Amniotic epithelial cell (primary cell): ENCODE measurements at regions not wholly inside any gene's neighbourhood (a gene's known extent, or its start where the extent isn't known, plus 50 kb on each side); places are given as distances from the start of the nearest gene placed in this dataset.
"Not testable (repeated sequence)": the region's sequence is repeated elsewhere in the genome, so short reads cannot be mapped to it uniquely, and the experiment has no call there.

Experiments
- DNase-seq: peaks from one replicate; pipeline ENCODE4 v3.0.0-alpha.2; 2010; ENCODE audit warnings: low read depth

- DNase-seq: no peak
Observed at GRCh38 chrX:117680286-117680685, 436.3 kb downstream of the KLHL13 start.

GRCh38 chrX:117653396-117653795 is 463.2 kb downstream of the KLHL13 start:
- no peak for DNase-seq

GRCh38 chrX:117645639-117646038 is 471.0 kb downstream of the KLHL13 start:
- no peak for DNase-seq

GRCh38 chrX:117641913-117642656 is 474.5 kb downstream of the KLHL13 start:
- DNase-seq: no peak

- no peak for DNase-seq
Observed at GRCh38 chrX:117636826-117637225, 479.8 kb downstream of the KLHL13 start.

GRCh38 chrX:117633277-117633676 is 483.3 kb downstream of the KLHL13 start:
- DNase-seq: no peak

- no peak for DNase-seq
Observed at GRCh38 chrX:117628381-117628780, 488.2 kb downstream of the KLHL13 start.

GRCh38 chrX:117610806-117611205 is 505.8 kb downstream of the KLHL13 start:
- DNase-seq: no peak

- no peak for DNase-seq
Observed at GRCh38 chrX:117610049-117610448, 506.6 kb downstream of the KLHL13 start.

- no peak for DNase-seq
Observed at GRCh38 chrX:117607561-117607960, 509.0 kb downstream of the KLHL13 start.

GRCh38 chrX:117606101-117606500 is 510.5 kb downstream of the KLHL13 start:
- DNase-seq: not testable (repeated sequence)

- DNase-seq: no peak
Observed at GRCh38 chrX:117570160-117570559, 546.5 kb downstream of the KLHL13 start.

- no peak for DNase-seq
Observed at GRCh38 chrX:117568238-117568637, 548.4 kb downstream of the KLHL13 start.

- no peak for DNase-seq
Observed at GRCh38 chrX:117543885-117544284, 572.7 kb downstream of the KLHL13 start.

GRCh38 chrX:117539090-117539418 is 577.6 kb downstream of the KLHL13 start:
- DNase-seq: no peak

GRCh38 chrX:117538178-117539089 is 578.2 kb downstream of the KLHL13 start:
- no peak for DNase-seq

- no peak for DNase-seq
Observed at GRCh38 chrX:117532339-117532738, 584.3 kb downstream of the KLHL13 start.

- no peak for DNase-seq
Observed at GRCh38 chrX:117522725-117523700, 593.6 kb downstream of the KLHL13 start.

GRCh38 chrX:117517994-117518393 is 598.6 kb downstream of the KLHL13 start:
- DNase-seq: no peak

GRCh38 chrX:117511379-117511778 is 605.2 kb downstream of the KLHL13 start:
- no peak for DNase-seq

GRCh38 chrX:117510453-117510852 is 606.2 kb downstream of the KLHL13 start:
- no peak for DNase-seq

GRCh38 chrX:117508021-117508420 is 608.6 kb downstream of the KLHL13 start:
- DNase-seq: no peak
